GM12878 (cell line): ENCODE measurements at regions not wholly inside any gene's neighbourhood (a gene's known extent, or its start where the extent isn't known, plus 50 kb on each side); places are given as distances from the start of the nearest gene placed in this dataset.

Source experiments
- ATAC-seq: fragments of 200-7000 bp; cut with Tn5 transposase; 3 replicates; pipeline ENCODE4 v1.9.1; 2020; ENCODE audit warnings: mild to moderate bottlenecking, moderate library complexity
- BruUV-seq: library from RNA; stranded (reverse); fragments of 400-500 nt; replicated peaks from 2 replicates; lab custom pipeline; 2021; lab: Mats Ljungman, UMichigan
- CTCF ChIA-PET: fragments of 300-600 bp; sonication (Branson Sonifier 250); formaldehyde crosslinking; extraction: SDS; loops from one replicate; lab custom pipeline; 2021; ENCODE audit warnings: inconsistent platforms; lab: Yijun Ruan, JAX
- POLR2A ChIA-PET: fragments of 350-600 bp; formaldehyde crosslinking; extraction: SDS; loops from one replicate; lab custom pipeline; 2021; ENCODE audit warnings: inconsistent platforms; lab: Charles Lee
- RAD21 ChIA-PET: fragments of 300-600 bp; sonication (Branson Sonifier 250); formaldehyde crosslinking; loops from one replicate; lab custom pipeline; 2023; ENCODE audit warnings: antibody characterized with exemption; ENCODE audit not compliant: unreplicated experiment; lab: Charles Lee
- SMC1A ChIA-PET: fragments of 300-600 bp; sonication (Branson Sonifier 250); formaldehyde crosslinking; loops from one replicate; lab custom pipeline; 2023; ENCODE audit not compliant: unreplicated experiment, uncharacterized antibody; lab: Charles Lee
- DNase-seq: peaks from one replicate; pipeline ENCODE4 v3.0.0-alpha.2; 2011; ENCODE audit warnings: low read depth, low spot score
- FAIRE-seq: peaks from 3 replicates; lab custom pipeline; 2011; peaks lifted over from hg19 to GRCh38; lab: Jason Lieb, UNC
- H2AFZ ChIP-seq: 2 replicates; pipeline ENCODE4 v1.6.0; 2011; ENCODE audit warnings: low read depth, low read length, control low read depth; ENCODE audit not compliant: control insufficient read depth
- H3K27ac ChIP-seq: 2 replicates; pipeline ENCODE4 v1.5.1; 2011; ENCODE audit warnings: control low read depth; ENCODE audit not compliant: control insufficient read depth, insufficient read depth
- H3K27me3 ChIP-seq, 2 experiments: replicated peaks in 1 of 2; 2 replicates each; pipeline versions ENCODE4 v1.6.0 to v1.6.1; 2011; ENCODE audit warnings: low read length in 1 of 2; ENCODE audit not compliant: control insufficient read depth in 2 of 2, insufficient read depth in 2 of 2
- H3K36me3 ChIP-seq, 2 experiments: 2 replicates each; pipeline ENCODE4 v1.5.1; 2011; ENCODE audit warnings: low read length in 1 of 2; ENCODE audit not compliant: control insufficient read depth in 2 of 2, insufficient read depth in 2 of 2
- H3K4me1 ChIP-seq: 2 replicates; pipeline ENCODE4 v1.6.1; 2011; ENCODE audit warnings: mild to moderate bottlenecking, low read length, moderate library complexity, mixed read lengths; ENCODE audit not compliant: control insufficient read depth, insufficient read depth
- H3K4me2 ChIP-seq: 2 replicates; pipeline ENCODE4 v1.6.0; 2011; ENCODE audit warnings: control low read depth; ENCODE audit not compliant: control insufficient read depth, insufficient read depth
- H3K4me3 ChIP-seq: fragments of 200-600 bp; sonication (generic); 2 replicates; pipeline ENCODE4 v1.5.1; 2016
- H3K79me2 ChIP-seq: 2 replicates; pipeline ENCODE4 v1.6.0; 2011; ENCODE audit warnings: low read length; ENCODE audit not compliant: control insufficient read depth, insufficient read depth
- H3K9ac ChIP-seq: 2 replicates; pipeline ENCODE4 v1.8.0; 2011; ENCODE audit warnings: low read length, control low read depth, mixed read lengths; ENCODE audit not compliant: control insufficient read depth, insufficient read depth
- H3K9me3 ChIP-seq: replicated peaks from 3 replicates; pipeline ENCODE4 v1.5.1; 2011; ENCODE audit warnings: mild to moderate bottlenecking, low read length; ENCODE audit not compliant: control insufficient read depth, insufficient read depth
- H4K20me1 ChIP-seq: 2 replicates; pipeline ENCODE4 v1.6.0; 2011; ENCODE audit not compliant: control insufficient read depth, insufficient read depth
- ASH2L ChIP-seq: fragments of 300-600, 200-600 bp; sonication (generic); IDR thresholded peaks from 2 replicates; pipeline ENCODE4 v1.6.1; 2017; ENCODE audit warnings: low read depth, mild to moderate bottlenecking, borderline replicate concordance
- EGR1 ChIP-seq, 2 experiments: IDR thresholded peaks; 1 replicate in 1 of 2; 2 replicates in 1 of 2; pipeline ENCODE4 v1.6.1; 2011 to 2012; ENCODE audit warnings: low read depth in 2 of 2, low read length in 2 of 2, borderline replicate concordance in 1 of 2, mild to moderate bottlenecking in 1 of 2, moderate library complexity in 1 of 2
- HDAC6 ChIP-seq: fragments of 200-600 bp; sonication (generic); IDR thresholded peaks from one replicate; pipeline ENCODE4 v1.8.0; 2017; ENCODE audit warnings: antibody characterized with exemption; ENCODE audit not compliant: unreplicated experiment
- KDM1A ChIP-seq: fragments of 200-600 bp; sonication (generic); IDR thresholded peaks from 2 replicates; pipeline ENCODE4 v1.6.1; 2016; ENCODE audit warnings: borderline replicate concordance
- NBN ChIP-seq: fragments of 450-650 bp; IDR thresholded peaks from 2 replicates; pipeline ENCODE4 v1.6.1; 2016
- RAD21 ChIP-seq: IDR thresholded peaks from 2 replicates; pipeline ENCODE4 v1.6.1; 2011; ENCODE audit warnings: mild to moderate bottlenecking, low read depth, low read length, moderate library complexity; ENCODE audit not compliant: insufficient read depth
- RELA ChIP-seq: fragments of 450-650 bp; IDR thresholded peaks from 2 replicates; pipeline ENCODE4 v1.8.0; 2014; ENCODE audit warnings: borderline replicate concordance; ENCODE audit not compliant: partially characterized antibody
- SREBF2 ChIP-seq: IDR thresholded peaks from 2 replicates; pipeline ENCODE4 v1.6.1; 2012; ENCODE audit warnings: mild to moderate bottlenecking, low read length
- YY1 ChIP-seq: IDR thresholded peaks from 2 replicates; pipeline ENCODE4 v1.6.1; 2011; ENCODE audit warnings: low read depth, mild to moderate bottlenecking, low read length
- ZNF207 ChIP-seq: fragments of 450-650 bp; IDR thresholded peaks from 2 replicates; pipeline ENCODE4 v1.6.1; 2014; ENCODE audit warnings: antibody characterized with exemption, mild to moderate bottlenecking, borderline replicate concordance
- ZNF24 ChIP-seq: fragments of 450-650 bp; IDR thresholded peaks from 2 replicates; pipeline ENCODE4 v1.6.1; 2017; ENCODE audit warnings: antibody characterized with exemption, mild to moderate bottlenecking
- ZNF274 ChIP-seq: IDR thresholded peaks from one replicate; pipeline ENCODE4 v1.8.0; 2011; ENCODE audit not compliant: insufficient read length, insufficient read depth
- in situ Hi-C: fragments of 300-500 bp; cut with MboI; formaldehyde crosslinking; loops from 9 replicates; pipeline ENCODE4 v1.14.3; 2018; ENCODE audit warnings: mixed read lengths
- intact Hi-C: fragments of 100-400 bp; cut with micrococcal nuclease; formaldehyde crosslinking; loops from one replicate; pipeline ENCODE4 v1.14.2; 2022; ENCODE audit not compliant: unreplicated experiment
- TF ChIP-seq, protein P1 (sequence below): fragments of 450-650 bp; IDR thresholded peaks from 2 replicates; pipeline ENCODE4 v1.6.1; 2017; ENCODE audit warnings: antibody characterized with exemption, mild to moderate bottlenecking, moderate library complexity
- TF ChIP-seq, protein P2 (sequence below): fragments of 450-650 bp; IDR thresholded peaks from 2 replicates; pipeline ENCODE4 v1.6.1; 2016; ENCODE audit warnings: mild to moderate bottlenecking
- TF ChIP-seq, protein P3 (sequence below): fragments of 450-650 bp; IDR thresholded peaks from 2 replicates; pipeline ENCODE4 v1.6.1; 2017; ENCODE audit warnings: mild to moderate bottlenecking, moderate library complexity

DNA sequence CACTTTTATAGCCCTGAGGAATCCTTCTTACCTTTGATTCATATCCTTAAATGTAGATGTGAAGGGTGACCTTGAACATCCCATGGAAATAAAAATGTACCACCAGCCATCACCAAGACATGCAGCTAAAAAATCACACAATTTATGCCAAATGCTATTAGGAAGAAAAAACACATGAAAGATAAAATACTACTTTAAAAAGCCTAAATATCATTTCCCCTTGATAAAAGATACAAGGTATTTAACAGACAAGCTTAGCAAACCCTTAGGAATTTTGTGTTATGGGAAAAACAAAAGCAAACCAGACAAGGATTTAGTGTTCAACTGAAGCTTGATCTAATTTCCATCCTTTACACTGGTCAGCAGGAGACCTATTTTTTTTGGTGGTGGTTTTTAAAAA lies 255.0 kb downstream of the ICOS start:
- ChIA-PET SMC1A (interaction anchor here (1.0 kb wide), 1 partner anchor 9 kb away, joined by 3 read pairs; no protein-coding TSS in a partner anchor), CTCF (interaction anchor here (1.0 to 2.3 kb wide), 3 partner anchors 13 to 120 kb away, joined by 3 to 10 read pairs (median 4); no protein-coding TSS in a partner anchor), POLR2A (no interaction called here), RAD21 (no interaction called here)
- Histone ChIP-seq H3K27me3 (no peaks in the 10 kb centered on the region), H3K36me3 (no peaks in the 10 kb centered on the region), H3K9ac (no peak overlapping the region), H4K20me1 (no peaks in the 10 kb centered on the region), H3K79me2 (no peaks in the 10 kb centered on the region), H3K4me3 (no peak overlapping the region), H3K4me2 (no peak overlapping the region), H3K9me3 (no peaks in the 10 kb centered on the region), H2AFZ (no peak overlapping the region), H3K27ac (no peak overlapping the region), H3K4me1 (no peaks in the 10 kb centered on the region)
- BruUV-seq: no TSS peak
- intact Hi-C loops: no loop called here
- ATAC-seq: no peak
- no peak for DNase-seq
- in situ Hi-C loops: no loop called here
- no peak for FAIRE-seq
- TF ChIP-seq KDM1A (no peak), ZNF207 (no peak), ASH2L (no peak), HDAC6 (no peak), RELA (no peak), YY1 (no peak), ZNF274 (no peak), EGR1 (IDR thresholded peaks at IDR 0.05; ENCODE audit: borderline replicate concordance in 1 of 2, low read depth in 2 of 2, low read length in 2 of 2) (no peak), NBN (no peak), RAD21 (no peak), SREBF2 (no peak), ZNF24 (no peak)
- TF ChIP-seq, protein P1, sequence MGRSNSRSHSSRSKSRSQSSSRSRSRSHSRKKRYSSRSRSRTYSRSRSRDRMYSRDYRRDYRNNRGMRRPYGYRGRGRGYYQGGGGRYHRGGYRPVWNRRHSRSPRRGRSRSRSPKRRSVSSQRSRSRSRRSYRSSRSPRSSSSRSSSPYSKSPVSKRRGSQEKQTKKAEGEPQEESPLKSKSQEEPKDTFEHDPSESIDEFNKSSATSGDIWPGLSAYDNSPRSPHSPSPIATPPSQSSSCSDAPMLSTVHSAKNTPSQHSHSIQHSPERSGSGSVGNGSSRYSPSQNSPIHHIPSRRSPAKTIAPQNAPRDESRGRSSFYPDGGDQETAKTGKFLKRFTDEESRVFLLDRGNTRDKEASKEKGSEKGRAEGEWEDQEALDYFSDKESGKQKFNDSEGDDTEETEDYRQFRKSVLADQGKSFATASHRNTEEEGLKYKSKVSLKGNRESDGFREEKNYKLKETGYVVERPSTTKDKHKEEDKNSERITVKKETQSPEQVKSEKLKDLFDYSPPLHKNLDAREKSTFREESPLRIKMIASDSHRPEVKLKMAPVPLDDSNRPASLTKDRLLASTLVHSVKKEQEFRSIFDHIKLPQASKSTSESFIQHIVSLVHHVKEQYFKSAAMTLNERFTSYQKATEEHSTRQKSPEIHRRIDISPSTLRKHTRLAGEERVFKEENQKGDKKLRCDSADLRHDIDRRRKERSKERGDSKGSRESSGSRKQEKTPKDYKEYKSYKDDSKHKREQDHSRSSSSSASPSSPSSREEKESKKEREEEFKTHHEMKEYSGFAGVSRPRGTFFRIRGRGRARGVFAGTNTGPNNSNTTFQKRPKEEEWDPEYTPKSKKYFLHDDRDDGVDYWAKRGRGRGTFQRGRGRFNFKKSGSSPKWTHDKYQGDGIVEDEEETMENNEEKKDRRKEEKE: no peak
- TF ChIP-seq, protein P2, sequence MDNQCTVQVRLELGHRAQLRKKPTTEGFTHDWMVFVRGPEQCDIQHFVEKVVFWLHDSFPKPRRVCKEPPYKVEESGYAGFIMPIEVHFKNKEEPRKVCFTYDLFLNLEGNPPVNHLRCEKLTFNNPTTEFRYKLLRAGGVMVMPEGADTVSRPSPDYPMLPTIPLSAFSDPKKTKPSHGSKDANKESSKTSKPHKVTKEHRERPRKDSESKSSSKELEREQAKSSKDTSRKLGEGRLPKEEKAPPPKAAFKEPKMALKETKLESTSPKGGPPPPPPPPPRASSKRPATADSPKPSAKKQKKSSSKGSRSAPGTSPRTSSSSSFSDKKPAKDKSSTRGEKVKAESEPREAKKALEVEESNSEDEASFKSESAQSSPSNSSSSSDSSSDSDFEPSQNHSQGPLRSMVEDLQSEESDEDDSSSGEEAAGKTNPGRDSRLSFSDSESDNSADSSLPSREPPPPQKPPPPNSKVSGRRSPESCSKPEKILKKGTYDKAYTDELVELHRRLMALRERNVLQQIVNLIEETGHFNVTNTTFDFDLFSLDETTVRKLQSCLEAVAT: no peak
- TF ChIP-seq, protein P3, sequence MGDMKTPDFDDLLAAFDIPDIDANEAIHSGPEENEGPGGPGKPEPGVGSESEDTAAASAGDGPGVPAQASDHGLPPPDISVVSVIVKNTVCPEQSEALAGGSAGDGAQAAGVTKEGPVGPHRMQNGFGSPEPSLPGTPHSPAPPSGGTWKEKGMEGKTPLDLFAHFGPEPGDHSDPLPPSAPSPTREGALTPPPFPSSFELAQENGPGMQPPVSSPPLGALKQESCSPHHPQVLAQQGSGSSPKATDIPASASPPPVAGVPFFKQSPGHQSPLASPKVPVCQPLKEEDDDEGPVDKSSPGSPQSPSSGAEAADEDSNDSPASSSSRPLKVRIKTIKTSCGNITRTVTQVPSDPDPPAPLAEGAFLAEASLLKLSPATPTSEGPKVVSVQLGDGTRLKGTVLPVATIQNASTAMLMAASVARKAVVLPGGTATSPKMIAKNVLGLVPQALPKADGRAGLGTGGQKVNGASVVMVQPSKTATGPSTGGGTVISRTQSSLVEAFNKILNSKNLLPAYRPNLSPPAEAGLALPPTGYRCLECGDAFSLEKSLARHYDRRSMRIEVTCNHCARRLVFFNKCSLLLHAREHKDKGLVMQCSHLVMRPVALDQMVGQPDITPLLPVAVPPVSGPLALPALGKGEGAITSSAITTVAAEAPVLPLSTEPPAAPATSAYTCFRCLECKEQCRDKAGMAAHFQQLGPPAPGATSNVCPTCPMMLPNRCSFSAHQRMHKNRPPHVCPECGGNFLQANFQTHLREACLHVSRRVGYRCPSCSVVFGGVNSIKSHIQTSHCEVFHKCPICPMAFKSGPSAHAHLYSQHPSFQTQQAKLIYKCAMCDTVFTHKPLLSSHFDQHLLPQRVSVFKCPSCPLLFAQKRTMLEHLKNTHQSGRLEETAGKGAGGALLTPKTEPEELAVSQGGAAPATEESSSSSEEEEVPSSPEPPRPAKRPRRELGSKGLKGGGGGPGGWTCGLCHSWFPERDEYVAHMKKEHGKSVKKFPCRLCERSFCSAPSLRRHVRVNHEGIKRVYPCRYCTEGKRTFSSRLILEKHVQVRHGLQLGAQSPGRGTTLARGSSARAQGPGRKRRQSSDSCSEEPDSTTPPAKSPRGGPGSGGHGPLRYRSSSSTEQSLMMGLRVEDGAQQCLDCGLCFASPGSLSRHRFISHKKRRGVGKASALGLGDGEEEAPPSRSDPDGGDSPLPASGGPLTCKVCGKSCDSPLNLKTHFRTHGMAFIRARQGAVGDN: no peak
